Neural cell (in vitro differentiated cells): ENCODE measurements at regions not wholly inside any gene's neighbourhood (a gene's known extent, or its start where the extent isn't known, plus 50 kb on each side); places are given as distances from the start of the nearest gene placed in this dataset.
A peak's percentile ranks its signal among the peaks of the same experiment; 100 is the strongest.

Experiments used
- H2AFZ ChIP-seq: fragments of 200-600, 300-800 bp; sonication (generic), shearing (Covaris generic); 2 replicates; pipeline ENCODE4 v1.6.0; 2014; ENCODE audit warnings: low read depth, mild to moderate bottlenecking, antibody characterized with exemption, low read length, moderate library complexity
- H3F3A ChIP-seq: fragments of 200-600 bp; shearing (Covaris generic); 2 replicates; pipeline ENCODE4 v1.6.1; 2016; ENCODE audit warnings: mild to moderate bottlenecking, moderate library complexity, mixed read lengths, antibody characterized with exemption, low read length; ENCODE audit not compliant: insufficient read depth, poor library complexity, severe bottlenecking
- H3K27ac ChIP-seq: fragments of 200-600, 300-800 bp; sonication (generic), shearing (Covaris generic); 2 replicates; pipeline ENCODE4 v1.5.1; 2014; ENCODE audit warnings: mild to moderate bottlenecking, low read length, moderate library complexity
- H3K27me3 ChIP-seq: fragments of 300-800, 200-600 bp; sonication (generic), shearing (Covaris generic); 2 replicates; pipeline ENCODE4 v1.6.0; 2014; ENCODE audit warnings: mild to moderate bottlenecking, low read depth, low read length, moderate library complexity; ENCODE audit not compliant: insufficient read depth
- H3K36me3 ChIP-seq: fragments of 300-800, 200-600 bp; sonication (generic), shearing (Covaris generic); 2 replicates; pipeline ENCODE4 v1.5.1; 2014; ENCODE audit warnings: mild to moderate bottlenecking, antibody characterized with exemption, low read length, moderate library complexity; ENCODE audit not compliant: insufficient read depth
- H3K4me2 ChIP-seq: fragments of 300-800, 200-600 bp; sonication (generic), shearing (Covaris generic); 2 replicates; pipeline ENCODE4 v1.6.0; 2014; ENCODE audit warnings: mild to moderate bottlenecking, low read length
- H3K4me3 ChIP-seq: fragments of 300-800, 200-600 bp; sonication (generic), shearing (Covaris generic); 2 replicates; pipeline ENCODE4 v1.5.1; 2014; ENCODE audit warnings: mild to moderate bottlenecking, low read length, moderate library complexity
- H3K79me2 ChIP-seq: fragments of 200-600 bp; shearing (Covaris generic); replicated peaks from 2 replicates; pipeline ENCODE4 v1.6.0; 2014; ENCODE audit warnings: mild to moderate bottlenecking, low read length, moderate library complexity; ENCODE audit not compliant: insufficient read depth
- H3K9ac ChIP-seq: fragments of 300-800, 200-600 bp; sonication (generic), shearing (Covaris generic); 2 replicates; pipeline ENCODE4 v1.6.1; 2016; ENCODE audit warnings: mild to moderate bottlenecking, low read length, mixed read lengths
- H3K9me2 ChIP-seq: fragments of 200-600 bp; shearing (Covaris generic); 2 replicates; pipeline ENCODE4 v1.6.1; 2016; ENCODE audit warnings: mild to moderate bottlenecking, low read length, mixed read lengths; ENCODE audit not compliant: insufficient read depth
- H3K9me3 ChIP-seq: fragments of 200-600, 300-800 bp; sonication (generic), shearing (Covaris generic); 2 replicates; pipeline ENCODE4 v1.6.1; 2016; ENCODE audit warnings: mild to moderate bottlenecking, mixed run types, low read length, moderate library complexity, mixed read lengths
- H4K20me1 ChIP-seq: fragments of 200-600 bp; shearing (Covaris generic); 2 replicates; pipeline ENCODE4 v1.6.1; 2016; ENCODE audit warnings: mild to moderate bottlenecking, mixed run types; ENCODE audit not compliant: insufficient read depth
- CTCF ChIP-seq: fragments of 450-650 bp; IDR thresholded peaks from 2 replicates; pipeline ENCODE4 v1.5.1; 2014; ENCODE audit warnings: antibody characterized with exemption, mild to moderate bottlenecking, moderate library complexity; ENCODE audit not compliant: poor library complexity, severe bottlenecking
- EP300 ChIP-seq: fragments of 450-650 bp; conservative IDR thresholded peaks from 2 replicates; pipeline ENCODE4 v1.6.1; 2014; ENCODE audit warnings: antibody characterized with exemption, mild to moderate bottlenecking, moderate library complexity; ENCODE audit not compliant: poor library complexity, severe bottlenecking
- EZH2 ChIP-seq: fragments of 200-600, 300-800 bp; shearing (Covaris generic), sonication (generic); IDR thresholded peaks from 2 replicates; pipeline ENCODE4 v1.6.1; 2014; ENCODE audit warnings: antibody characterized with exemption, low read length, borderline replicate concordance, mild to moderate bottlenecking; ENCODE audit not compliant: insufficient read depth, poor library complexity, severe bottlenecking
- MXI1 ChIP-seq: fragments of 450-650 bp; conservative IDR thresholded peaks from 2 replicates; pipeline ENCODE4 v1.6.1; 2014; ENCODE audit warnings: antibody characterized with exemption, mild to moderate bottlenecking; ENCODE audit not compliant: poor library complexity, severe bottlenecking
- POLR2AphosphoS5 ChIP-seq: IDR thresholded peaks from 2 replicates; pipeline ENCODE4 v1.6.1; 2012
- RAD21 ChIP-seq: fragments of 450-650 bp; conservative IDR thresholded peaks from 2 replicates; pipeline ENCODE4 v1.6.1; 2014; ENCODE audit warnings: antibody characterized with exemption, mild to moderate bottlenecking, moderate library complexity
- REST ChIP-seq: IDR thresholded peaks from 2 replicates; pipeline ENCODE4 v1.6.1; 2012; ENCODE audit warnings: borderline replicate concordance
- SMC3 ChIP-seq: fragments of 450-650 bp; conservative IDR thresholded peaks from 2 replicates; pipeline ENCODE4 v1.6.1; 2014; ENCODE audit warnings: antibody characterized with exemption, mild to moderate bottlenecking, moderate library complexity; ENCODE audit not compliant: poor library complexity
- TAF1 ChIP-seq: IDR thresholded peaks from 2 replicates; pipeline ENCODE4 v1.6.1; 2012; ENCODE audit warnings: low read depth

- Histone ChIP-seq H3K4me3 (no peak overlapping the region), H3K4me2 (no peak overlapping the region), H3K36me3 (no peaks in the 10 kb centered on the region), H3K9me3 (no peaks in the 10 kb centered on the region), H3K27me3 (no peaks in the 10 kb centered on the region), H3F3A (no peaks in the 10 kb centered on the region), H4K20me1 (no peaks in the 10 kb centered on the region), H3K9me2 (no peaks in the 10 kb centered on the region), H3K79me2 (no peaks in the 10 kb centered on the region), H3K27ac (no peak overlapping the region), H3K9ac (no peak overlapping the region), H2AFZ (no peak overlapping the region)
- no peak for TF ChIP-seq REST
- TF ChIP-seq EP300, result no peak
- TF ChIP-seq TAF1, result no peak
- no peak for TF ChIP-seq CTCF
- TF ChIP-seq MXI1, result no peak
- TF ChIP-seq EZH2, result no peak
- no peak for TF ChIP-seq POLR2AphosphoS5
- TF ChIP-seq RAD21, result no peak
- no peak for TF ChIP-seq SMC3
These were observed 80.2 kb upstream of the ATP11B start for GRCh38 chr3:182713111-182713510.

GRCh38 chr3:182713743-182714517 is 79.4 kb upstream of the ATP11B start:
- H4K20me1 ChIP-seq, result no peaks in the 10 kb centered on the region
- no peaks in the 10 kb centered on the region for H3K9me3 ChIP-seq
- no peaks in the 10 kb centered on the region for H3K9me2 ChIP-seq
- TF ChIP-seq EP300 (no peak), EZH2 (no peak), CTCF (peak; percentile 74), REST (no peak), RAD21 (peak; percentile 78), MXI1 (no peak), POLR2AphosphoS5 (no peak), TAF1 (no peak), SMC3 (peak; percentile 67)
- H3F3A ChIP-seq, result no peaks in the 10 kb centered on the region
- no peaks in the 10 kb centered on the region for H3K36me3 ChIP-seq
- no peaks in the 10 kb centered on the region for H3K27me3 ChIP-seq
- no peak overlapping the region for H3K4me3 ChIP-seq
- no peak overlapping the region for H3K27ac ChIP-seq
- no peak overlapping the region for H3K9ac ChIP-seq
- H3K4me2 ChIP-seq, result no peak overlapping the region
- H3K79me2 ChIP-seq, result no peaks in the 10 kb centered on the region
- H2AFZ ChIP-seq, result no peak overlapping the region
